ENCODE measurements at regions not wholly inside any gene's neighbourhood (a gene's known extent, or its start where the extent isn't known, plus 50 kb on each side); places are given as distances from the start of the nearest gene placed in this dataset.
A peak's percentile ranks its signal among the peaks of the same experiment; 100 is the strongest.

GRCh38 chr1:29465755-29466154, 229.4 kb downstream of the PTPRU start:
- no peak overlapping the region for H3K27ac ChIP-seq
- no peaks in the 10 kb centered on the region for H3K36me3 ChIP-seq
- H3K4me3 ChIP-seq = no peak overlapping the region
- intact Hi-C loops (cut with DNase I; ENCODE audit: low total_unique reads) = no loop called here
- WGBS, 5 donors = 77 to 87% (median 79%) methylated on average over 4 of the region's 4 CpGs
- TF ChIP-seq POLR2AphosphoS5 (IDR thresholded peaks at IDR 0.05) (no peak), POLR2A (IDR thresholded peaks at IDR 0.05) (no peak), CTCF (IDR thresholded peaks at IDR 0.05 in 8 of 11, conservative IDR thresholded peaks at IDR 0.05 in 3 of 11) (no peak)
- no peak for DNase-seq
- H3K27me3 ChIP-seq (replicated peaks in 1 of 7) = peaks cover 0 to 25% (median 0%) of the 10 kb centered on the region in 7 donors
- peaks cover 0 to 29% (median 17%) of the 10 kb centered on the region in 8 donors for H3K9me3 ChIP-seq
- H3K4me1 ChIP-seq = no peaks in the 10 kb centered on the region

DNA sequence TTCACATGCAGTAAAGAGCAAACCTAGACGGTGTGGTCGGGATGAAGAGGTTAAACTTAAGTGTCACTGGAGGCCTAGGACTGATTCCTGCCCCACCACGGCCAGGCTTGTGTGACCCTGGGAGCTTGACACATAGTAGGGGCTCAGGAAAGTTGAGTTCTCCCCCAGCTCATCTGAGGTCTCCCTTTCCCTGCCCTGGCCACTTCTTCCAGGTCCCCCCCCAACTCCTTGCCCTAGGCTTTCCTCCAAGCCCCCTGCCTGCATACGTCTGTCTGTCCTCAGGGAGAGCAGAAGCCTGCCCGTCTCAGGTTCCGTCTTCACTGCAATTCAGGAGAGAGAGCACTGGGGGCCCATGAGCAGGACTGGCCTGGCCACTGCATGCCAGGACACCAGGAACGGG, 225.8 kb downstream of the PTPRU start:
- Histone ChIP-seq H3K9me3 (peaks cover 0 to 29% (median 17%) of the 10 kb centered on the region in 8 donors), H3K4me1 (no peaks in the 10 kb centered on the region), H3K27ac (no peak overlapping the region), H3K27me3 (replicated peaks in 1 of 7) (peaks cover 0 to 33% (median 0%) of the 10 kb centered on the region in 7 donors), H3K4me3 (no peak overlapping the region), H3K36me3 (no peaks in the 10 kb centered on the region)
- WGBS, 5 donors = 73 to 88% (median 82%) methylated on average over 7 of the region's 7 CpGs
- DNase-seq = peak; percentile 25
- TF ChIP-seq CTCF (IDR thresholded peaks at IDR 0.05 in 8 of 11, conservative IDR thresholded peaks at IDR 0.05 in 3 of 11) (no peak), POLR2A (IDR thresholded peaks at IDR 0.05) (no peak), POLR2AphosphoS5 (IDR thresholded peaks at IDR 0.05) (no peak)
- intact Hi-C loops (cut with DNase I; ENCODE audit: low total_unique reads) = no loop called here

DNA sequence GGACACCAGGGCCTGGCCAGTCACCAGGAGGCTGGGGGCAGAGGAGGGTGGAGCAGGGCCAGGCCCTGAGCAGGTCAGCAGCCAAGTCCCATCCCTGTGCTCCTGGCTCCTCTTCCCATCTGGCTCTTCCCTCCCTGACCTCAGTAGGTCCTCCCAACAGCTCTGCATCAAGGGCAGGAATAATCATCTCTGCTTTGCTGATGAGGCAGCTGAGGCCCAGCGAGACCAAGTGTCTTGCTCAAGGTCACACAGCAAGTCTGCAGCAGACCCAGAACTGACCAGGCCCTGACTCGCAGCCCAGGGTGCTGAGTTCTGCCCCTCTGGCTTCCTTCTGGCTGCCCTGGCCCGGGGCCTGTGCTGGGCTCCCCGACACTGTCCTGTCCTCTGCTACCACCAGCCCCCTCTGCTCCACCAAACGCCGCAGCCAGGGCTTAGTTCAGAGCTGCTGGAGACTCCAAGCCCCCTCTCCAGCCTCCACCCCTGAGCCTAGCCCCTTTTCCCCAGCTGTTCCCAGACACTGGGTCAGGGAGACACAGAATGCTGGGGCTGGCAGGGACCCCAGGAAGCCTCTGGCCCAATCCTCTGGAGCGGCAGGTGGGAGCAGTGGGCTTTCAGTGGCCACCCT, 224.9 kb downstream of the PTPRU start:
- H3K4me1 ChIP-seq = no peaks in the 10 kb centered on the region
- TF ChIP-seq CTCF (IDR thresholded peaks at IDR 0.05 in 8 of 11, conservative IDR thresholded peaks at IDR 0.05 in 3 of 11) (no peak), POLR2A (IDR thresholded peaks at IDR 0.05) (no peak), POLR2AphosphoS5 (IDR thresholded peaks at IDR 0.05) (no peak)
- no peaks in the 10 kb centered on the region for H3K36me3 ChIP-seq
- peaks cover 0 to 33% (median 18%) of the 10 kb centered on the region in 8 donors for H3K9me3 ChIP-seq
- intact Hi-C loops (cut with DNase I; ENCODE audit: low total_unique reads) = no loop called here
- H3K27ac ChIP-seq = no peak overlapping the region
- peak; percentile 49 for DNase-seq
- H3K4me3 ChIP-seq = no peak overlapping the region
- H3K27me3 ChIP-seq (replicated peaks in 1 of 7) = peaks cover 0 to 29% (median 0%) of the 10 kb centered on the region in 7 donors
- WGBS, 5 donors = 68 to 94% (median 84%) methylated on average over 2 to 7 of the region's 7 CpGs

DNA sequence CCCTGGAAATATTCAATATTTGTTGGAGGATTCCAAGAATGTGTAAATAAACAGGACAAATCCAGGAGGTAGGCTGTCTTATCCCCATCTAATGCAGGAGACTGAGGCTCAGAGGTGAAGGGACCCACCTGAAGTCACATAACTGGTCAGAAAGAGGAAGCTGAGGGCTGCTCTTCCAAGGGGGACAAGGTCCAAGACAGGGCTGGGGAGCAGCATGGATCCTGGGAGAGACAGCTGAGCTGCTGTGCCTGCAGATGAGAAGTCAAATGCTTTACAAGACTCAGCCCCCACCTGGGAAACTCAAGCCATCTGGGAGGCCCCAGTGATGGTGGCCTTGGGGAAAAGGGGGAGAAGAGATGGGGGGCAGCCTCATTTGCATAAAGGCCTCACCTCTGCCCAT, 224.4 kb downstream of the PTPRU start:
- Histone ChIP-seq H3K27ac (no peak overlapping the region), H3K4me1 (no peaks in the 10 kb centered on the region), H3K9me3 (peaks cover 0 to 27% (median 16%) of the 10 kb centered on the region in 8 donors), H3K36me3 (no peaks in the 10 kb centered on the region), H3K4me3 (no peak overlapping the region), H3K27me3 (replicated peaks in 1 of 7) (peaks cover 0 to 29% (median 0%) of the 10 kb centered on the region in 7 donors)
- DNase-seq = peak; percentile 18
- intact Hi-C loops (cut with DNase I; ENCODE audit: low total_unique reads) = no loop called here
- TF ChIP-seq POLR2A (IDR thresholded peaks at IDR 0.05) (no peak), CTCF (IDR thresholded peaks at IDR 0.05 in 8 of 11, conservative IDR thresholded peaks at IDR 0.05 in 3 of 11) (no peak), POLR2AphosphoS5 (IDR thresholded peaks at IDR 0.05) (no peak)

Measured in spleen (tissue), 11 donors.